Neural crest cell (in vitro differentiated cells): ENCODE measurements at regions not wholly inside any gene's neighbourhood (a gene's known extent, or its start where the extent isn't known, plus 50 kb on each side); places are given as distances from the start of the nearest gene placed in this dataset.

Experiments used
- DNase-seq: peaks from one replicate; pipeline ENCODE4 v3.0.0; 2021; ENCODE audit warnings: low read depth, mixed read lengths, low spot score
- H3K27ac Mint-ChIP-seq: one replicate; pipeline ENCODE4 v1.8.0; 2021; ENCODE audit warnings: mild to moderate bottlenecking, mixed read lengths; ENCODE audit not compliant: unreplicated experiment
- H3K27me3 Mint-ChIP-seq: 2 replicates; pipeline ENCODE4 v1.8.0; 2021; ENCODE audit warnings: low read depth, mild to moderate bottlenecking, mixed read lengths
- H3K36me3 Mint-ChIP-seq: 2 replicates; pipeline ENCODE4 v1.8.0; 2021; ENCODE audit warnings: low read depth, mild to moderate bottlenecking, mixed read lengths
- H3K4me1 Mint-ChIP-seq: 2 replicates; pipeline ENCODE4 v1.8.0; 2021; ENCODE audit warnings: mixed read lengths
- H3K4me3 Mint-ChIP-seq: one replicate; pipeline ENCODE4 v1.8.0; 2021; ENCODE audit warnings: mild to moderate bottlenecking, mixed read lengths
- H3K9me3 Mint-ChIP-seq: 2 replicates; pipeline ENCODE4 v1.8.0; 2021; ENCODE audit warnings: mixed read lengths
- CTCF ChIP-seq: fragments of 200-600 bp; sonication (generic); conservative IDR thresholded peaks from 2 replicates; pipeline ENCODE4 v1.5.0; 2021; ENCODE audit warnings: antibody characterized with exemption, mild to moderate bottlenecking

- H3K27ac Mint-ChIP-seq = peak overlapping the region; percentile 8
- DNase-seq = no peak
- H3K36me3 Mint-ChIP-seq = no peaks in the 10 kb centered on the region
- no peak for TF ChIP-seq CTCF
- no peaks in the 10 kb centered on the region for H3K27me3 Mint-ChIP-seq
- peaks cover 3% of the 10 kb centered on the region for H3K9me3 Mint-ChIP-seq
- no peaks in the 10 kb centered on the region for H3K4me1 Mint-ChIP-seq
- no peak overlapping the region for H3K4me3 Mint-ChIP-seq
Measured at GRCh38 chr18:55166260-55166598, 207.0 kb upstream of the CCDC68 start.

GRCh38 chr18:55163550-55163949 is 204.3 kb upstream of the CCDC68 start:
- H3K27ac Mint-ChIP-seq = no peak overlapping the region
- no peaks in the 10 kb centered on the region for H3K4me1 Mint-ChIP-seq
- no peaks in the 10 kb centered on the region for H3K27me3 Mint-ChIP-seq
- no peak for DNase-seq
- TF ChIP-seq CTCF = no peak
- no peaks in the 10 kb centered on the region for H3K36me3 Mint-ChIP-seq
- no peaks in the 10 kb centered on the region for H3K9me3 Mint-ChIP-seq
- H3K4me3 Mint-ChIP-seq = no peak overlapping the region

GRCh38 chr18:55161916-55162315 is 202.7 kb upstream of the CCDC68 start:
- Mint-ChIP-seq H3K4me1 (no peaks in the 10 kb centered on the region), H3K27ac (no peak overlapping the region), H3K27me3 (no peaks in the 10 kb centered on the region), H3K9me3 (peaks cover 3% of the 10 kb centered on the region), H3K36me3 (no peaks in the 10 kb centered on the region), H3K4me3 (no peak overlapping the region)
- no peak for TF ChIP-seq CTCF
- DNase-seq = no peak

- Mint-ChIP-seq H3K4me3 (no peak overlapping the region), H3K27me3 (no peaks in the 10 kb centered on the region), H3K36me3 (no peaks in the 10 kb centered on the region), H3K9me3 (peaks cover 3% of the 10 kb centered on the region), H3K27ac (no peak overlapping the region), H3K4me1 (no peaks in the 10 kb centered on the region)
- no peak for TF ChIP-seq CTCF
- no peak for DNase-seq
Measured at GRCh38 chr18:55159027-55159426, 199.8 kb upstream of the CCDC68 start.

GRCh38 chr18:55158570-55158969 is 199.3 kb upstream of the CCDC68 start:
- DNase-seq = no peak
- Mint-ChIP-seq H3K36me3 (no peaks in the 10 kb centered on the region), H3K9me3 (peaks cover 3% of the 10 kb centered on the region), H3K4me1 (no peaks in the 10 kb centered on the region), H3K27me3 (no peaks in the 10 kb centered on the region), H3K27ac (no peak overlapping the region), H3K4me3 (no peak overlapping the region)
- no peak for TF ChIP-seq CTCF

GRCh38 chr18:55153346-55153745 is 194.1 kb upstream of the CCDC68 start:
- Mint-ChIP-seq H3K27me3 (no peaks in the 10 kb centered on the region), H3K4me3 (no peak overlapping the region), H3K4me1 (no peaks in the 10 kb centered on the region), H3K9me3 (peaks cover 5% of the 10 kb centered on the region), H3K27ac (no peak overlapping the region), H3K36me3 (no peaks in the 10 kb centered on the region)
- no peak for TF ChIP-seq CTCF
- DNase-seq = no peak
